Gastrocnemius medialis (tissue), 4 donors: ENCODE measurements at regions not wholly inside any gene's neighbourhood (a gene's known extent, or its start where the extent isn't known, plus 50 kb on each side); places are given as distances from the start of the nearest gene placed in this dataset.
"Not testable (repeated sequence)": the region's sequence is repeated elsewhere in the genome, so short reads cannot be mapped to it uniquely, and the experiment has no call there.

Source experiments
- ATAC-seq, 2 donors: fragments of 150-250 bp; one replicate each; pipeline ENCODE4 v1.9.1; 2016
- DNase-seq, 2 donors: peaks; one replicate each; pipeline ENCODE4 v3.0.0-alpha.2; 2019
- H3K27ac ChIP-seq, 4 donors: fragments of 200-600 bp; sonication (generic); 1 replicate in 1 of 4; 2 replicates in 3 of 4; pipeline ENCODE4 v1.5.1; 2016 to 2018; ENCODE audit warnings: mild to moderate bottlenecking in 2 of 4, moderate library complexity in 1 of 4
- H3K27me3 ChIP-seq, 3 donors: fragments of 200-600 bp; sonication (generic) in 2 of 3; 1 replicate in 1 of 3; 2 replicates in 2 of 3; pipeline versions ENCODE4 v1.5.1 to v1.6.0; 2016 to 2019; ENCODE audit warnings: mild to moderate bottlenecking in 1 of 3, moderate library complexity in 1 of 3
- H3K36me3 ChIP-seq, 2 donors: fragments of 200-600 bp; sonication (generic) in 1 of 2; one replicate each; pipeline ENCODE4 v1.5.1; 2017 to 2018
- H3K4me1 ChIP-seq, 2 donors: fragments of 200-600 bp; sonication (generic) in 1 of 2; one replicate each; pipeline ENCODE4 v1.5.1; 2016 to 2017; ENCODE audit warnings: mild to moderate bottlenecking in 2 of 2
- H3K4me3 ChIP-seq, 4 donors: fragments of 200-600 bp; sonication (generic) in 3 of 4; 1 replicate in 1 of 4; 2 replicates in 3 of 4; pipeline ENCODE4 v1.5.1; 2016 to 2019; ENCODE audit warnings: mild to moderate bottlenecking in 2 of 4
- H3K9me3 ChIP-seq, 3 donors: fragments of 200-600 bp; sonication (generic) in 2 of 3; 1 replicate in 1 of 3; 2 replicates in 2 of 3; pipeline ENCODE4 v1.5.1; 2016 to 2019
- CTCF ChIP-seq, 5 experiments: fragments of 450-650 bp in 3 of 5; fragments of 200-600 bp in 2 of 5; sonication (generic) in 2 of 5; IDR thresholded peaks in 4 of 5; conservative IDR thresholded peaks in 1 of 5; 1 replicate in 4 of 5; 2 replicates in 1 of 5; pipeline ENCODE4 v1.5.1; 2016 to 2019; ENCODE audit warnings: antibody characterized with exemption in 5 of 5, mild to moderate bottlenecking in 3 of 5, moderate library complexity in 3 of 5
- POLR2A ChIP-seq, 2 donors: fragments of 450-650 bp; IDR thresholded peaks; one replicate each; pipeline ENCODE4 v1.6.1; 2017; ENCODE audit warnings: antibody characterized with exemption in 2 of 2, mild to moderate bottlenecking in 2 of 2, moderate library complexity in 2 of 2
- in situ Hi-C, 4 donors: fragments of 200-750 bp; cut with MboI; loops; one replicate each; pipeline versions ENCODE4 v1.15.0 to v1.8.0; 2017; ENCODE audit warnings: low sequenced_read_pairs in 4 of 4
- intact Hi-C: fragments of 100-400 bp; cut with DNase I; formaldehyde crosslinking; loops from one replicate; pipeline ENCODE4 v1.15.1; 2023; ENCODE audit warnings: low total_unique reads

DNA sequence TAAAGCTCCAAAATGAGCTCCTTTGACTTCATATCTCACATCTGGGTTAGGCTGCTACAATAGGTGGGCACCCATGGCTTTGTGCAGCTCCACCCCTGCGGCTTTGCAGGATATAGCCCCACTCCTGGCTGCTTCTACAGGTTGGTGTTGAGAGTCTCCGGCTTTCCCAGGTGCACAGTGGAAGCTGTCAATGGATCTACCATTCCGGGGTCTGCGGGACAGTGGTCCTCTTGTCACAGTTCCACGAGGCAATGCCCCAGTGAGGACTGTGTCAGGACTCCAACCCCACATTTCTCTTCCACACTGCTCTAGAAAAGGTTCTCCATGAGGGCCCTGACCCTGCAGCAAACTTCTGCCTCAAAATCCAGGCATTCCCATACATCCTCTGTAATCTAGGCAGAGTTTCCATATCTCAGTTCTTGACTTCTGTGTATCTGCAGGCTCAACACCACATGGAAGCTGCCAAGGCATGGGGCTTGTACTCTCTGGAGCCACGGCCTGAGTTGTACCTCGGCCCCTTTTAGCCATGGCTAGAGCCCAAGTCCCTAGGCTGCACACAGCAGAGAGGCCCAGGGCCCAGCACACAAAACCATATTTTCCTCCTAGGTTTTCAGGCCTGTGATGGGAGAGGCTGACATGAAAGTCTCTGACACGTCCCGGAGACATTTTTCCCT, 342.8 kb downstream of the FAM47B start:
- DNase-seq: no peak
- Histone ChIP-seq H3K27ac (no peak overlapping the region), H3K4me3 (no peak overlapping the region), H3K9me3 (no peaks in the 10 kb centered on the region), H3K4me1 (no peaks in the 10 kb centered on the region), H3K27me3 (no peaks in the 10 kb centered on the region), H3K36me3 (no peaks in the 10 kb centered on the region)
- in situ Hi-C loops (no loop called here), intact Hi-C loops (no loop called here)
- no peak for ATAC-seq
- no peak for TF ChIP-seq POLR2A (IDR thresholded peaks at IDR 0.05)
- no peak for TF ChIP-seq CTCF (IDR thresholded peaks at IDR 0.05 in 4 of 5, conservative IDR thresholded peaks at IDR 0.05 in 1 of 5)

GRCh38 chrX:35288657-35289056, 346.1 kb downstream of the FAM47B start:
- Histone ChIP-seq H3K36me3 (no peaks in the 10 kb centered on the region), H3K27ac (no peak overlapping the region), H3K27me3 (no peaks in the 10 kb centered on the region), H3K4me1 (no peaks in the 10 kb centered on the region), H3K9me3 (no peaks in the 10 kb centered on the region), H3K4me3 (no peak overlapping the region)
- DNase-seq: no peak
- TF ChIP-seq POLR2A (IDR thresholded peaks at IDR 0.05) (no peak), CTCF (IDR thresholded peaks at IDR 0.05 in 4 of 5, conservative IDR thresholded peaks at IDR 0.05 in 1 of 5) (no peak)
- in situ Hi-C loops (no loop called here), intact Hi-C loops (no loop called here)
- no peak for ATAC-seq

DNA sequence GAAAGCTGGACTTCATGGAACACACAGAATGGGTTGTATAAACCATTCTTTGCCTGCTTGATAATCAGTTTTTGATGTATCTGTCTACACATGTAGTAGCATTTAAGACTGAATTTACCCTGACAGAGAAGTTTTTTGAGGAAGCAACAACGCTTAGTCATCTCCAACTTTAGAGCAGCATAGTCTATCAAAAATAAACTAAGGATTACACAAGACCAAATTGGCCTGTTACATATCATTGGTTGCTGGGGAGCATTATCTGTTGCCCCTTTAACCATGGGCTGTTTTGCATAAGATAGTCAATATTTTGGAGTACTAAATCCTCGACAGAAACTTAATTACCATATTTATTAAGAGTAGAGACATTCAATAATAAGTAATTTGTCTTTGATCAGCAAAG, 347.4 kb downstream of the FAM47B start:
- Histone ChIP-seq H3K9me3 (no peaks in the 10 kb centered on the region), H3K36me3 (no peaks in the 10 kb centered on the region), H3K27ac (no peak overlapping the region), H3K27me3 (no peaks in the 10 kb centered on the region), H3K4me3 (no peak overlapping the region), H3K4me1 (no peaks in the 10 kb centered on the region)
- DNase-seq: no peak
- intact Hi-C loops: no loop called here
- ATAC-seq: no peak
- in situ Hi-C loops: no loop called here
- TF ChIP-seq POLR2A (IDR thresholded peaks at IDR 0.05) (no peak), CTCF (IDR thresholded peaks at IDR 0.05 in 4 of 5, conservative IDR thresholded peaks at IDR 0.05 in 1 of 5) (no peak)

- intact Hi-C loops (no loop called here), in situ Hi-C loops (no loop called here)
- TF ChIP-seq CTCF (IDR thresholded peaks at IDR 0.05 in 4 of 5, conservative IDR thresholded peaks at IDR 0.05 in 1 of 5) (no peak), POLR2A (IDR thresholded peaks at IDR 0.05) (no peak)
- DNase-seq (no peak), ATAC-seq (no peak)
- Histone ChIP-seq H3K9me3 (no peaks in the 10 kb centered on the region), H3K36me3 (no peaks in the 10 kb centered on the region), H3K27ac (no peak overlapping the region), H3K27me3 (no peaks in the 10 kb centered on the region), H3K4me3 (no peak overlapping the region), H3K4me1 (no peaks in the 10 kb centered on the region)
These were observed 348.4 kb downstream of the FAM47B start for GRCh38 chrX:35291013-35291412.

GRCh38 chrX:35292522-35292921, 349.9 kb downstream of the FAM47B start:
- H3K9me3 ChIP-seq: no peaks in the 10 kb centered on the region
- no peak for TF ChIP-seq CTCF (IDR thresholded peaks at IDR 0.05 in 4 of 5, conservative IDR thresholded peaks at IDR 0.05 in 1 of 5)
- TF ChIP-seq POLR2A (IDR thresholded peaks at IDR 0.05): no peak
- in situ Hi-C loops: no loop called here
- no peaks in the 10 kb centered on the region for H3K4me1 ChIP-seq
- no peak overlapping the region for H3K4me3 ChIP-seq
- H3K36me3 ChIP-seq: no peaks in the 10 kb centered on the region
- intact Hi-C loops: no loop called here
- ATAC-seq (no peak), DNase-seq (no peak)
- no peaks in the 10 kb centered on the region for H3K27me3 ChIP-seq
- no peak overlapping the region for H3K27ac ChIP-seq

DNA sequence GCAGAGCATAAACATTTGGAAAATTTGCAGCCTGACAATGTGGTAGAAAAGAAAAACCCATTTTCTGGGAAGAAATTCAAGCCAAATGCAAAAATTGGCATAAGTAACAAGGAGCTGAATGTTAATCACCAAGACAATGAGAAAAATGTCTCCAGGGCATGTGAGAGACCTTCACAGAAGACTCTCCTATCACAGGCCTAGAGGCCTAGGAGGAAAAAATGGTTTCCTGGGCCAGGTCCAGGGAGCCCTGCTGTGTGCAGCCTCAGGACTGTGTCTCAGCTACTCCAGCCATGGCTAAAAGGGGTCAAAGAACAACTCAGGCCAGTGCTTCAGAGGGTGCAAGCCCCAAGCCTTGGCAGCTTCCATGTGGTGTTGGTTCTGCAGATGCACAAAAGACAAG, 362.4 kb downstream of the FAM47B start:
- DNase-seq, H3K9me3 ChIP-seq, intact Hi-C loops, H3K4me3 ChIP-seq, H3K27ac ChIP-seq, H3K27me3 ChIP-seq, H3K4me1 ChIP-seq, ATAC-seq, H3K36me3 ChIP-seq, in situ Hi-C loops: not testable (repeated sequence)
